ENCODE measurements at regions not wholly inside any gene's neighbourhood (a gene's known extent, or its start where the extent isn't known, plus 50 kb on each side); places are given as distances from the start of the nearest gene placed in this dataset.
"Not testable (repeated sequence)": the region's sequence is repeated elsewhere in the genome, so short reads cannot be mapped to it uniquely, and the experiment has no call there.

DNA sequence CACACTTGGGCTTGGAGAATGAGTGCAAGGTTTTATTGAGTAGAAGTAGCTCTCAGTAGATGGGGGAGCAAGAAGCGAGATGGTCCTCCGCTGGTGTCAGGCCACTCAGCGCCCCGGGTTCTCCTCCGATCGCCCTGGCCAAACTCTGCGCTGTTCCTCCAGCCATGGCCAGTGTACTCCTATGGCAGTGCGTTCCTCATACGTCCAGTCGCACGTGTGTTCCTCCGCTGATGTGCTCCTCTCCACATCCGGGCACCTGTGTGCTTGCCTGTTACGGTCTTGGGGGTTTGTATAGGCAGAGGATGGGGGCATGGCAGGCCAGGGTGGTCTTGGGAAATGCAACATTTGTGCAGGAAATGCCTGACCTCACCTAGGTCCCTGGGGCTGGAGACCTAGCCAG lies 1899.4 kb downstream of the PCDH9 start:
- CTCF ChIA-PET, result no interaction called here

DNA sequence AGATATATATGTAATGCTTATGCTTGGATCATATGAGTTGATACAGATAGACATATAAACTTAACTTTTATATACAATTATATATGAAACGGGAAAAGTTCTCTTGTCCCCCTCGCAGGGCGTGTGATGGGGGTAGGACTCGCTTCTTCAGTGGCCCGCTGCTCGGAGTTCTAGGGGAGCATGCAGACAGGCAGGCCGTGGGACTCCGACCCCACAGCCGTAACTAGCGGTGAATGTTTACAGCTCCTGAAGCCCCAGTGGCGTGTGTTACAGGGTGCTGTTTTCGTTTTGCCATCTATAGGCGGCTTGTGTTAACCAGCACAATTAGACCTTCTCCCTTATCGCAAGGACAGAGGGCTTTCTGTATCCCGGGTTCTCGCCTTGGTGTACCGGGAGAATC lies 1899.8 kb downstream of the PCDH9 start:
- Mint-ChIP-seq H3K36me3 (ENCODE audit: low read depth) (no peaks in the 10 kb centered on the region), H3K27ac (no peak overlapping the region), H3K4me3 (no peak overlapping the region), H3K27me3 (no peaks in the 10 kb centered on the region), H3K9me3 (peaks cover 12% of the 10 kb centered on the region), H3K4me1 (ENCODE audit: low read depth) (no peaks in the 10 kb centered on the region)
- H3K9me3 ChIP-seq (ENCODE audit: control insufficient read depth in 1 of 2, insufficient read depth in 1 of 2, low read length in 2 of 2), result peaks cover 0 to 9% of the 10 kb centered on the region in 2 experiments
- POLR2A ChIA-PET, result no interaction called here
- H3K4me1 ChIP-seq (ENCODE audit: insufficient read depth, low read length), result no peaks in the 10 kb centered on the region
- no peak overlapping the region for H3K4me3 ChIP-seq (ENCODE audit: low read length)
- no peaks in the 10 kb centered on the region for H3K36me3 ChIP-seq (ENCODE audit: insufficient read depth, low read length)
- CTCF ChIA-PET, result no interaction called here
- TF ChIP-seq, protein P1, sequence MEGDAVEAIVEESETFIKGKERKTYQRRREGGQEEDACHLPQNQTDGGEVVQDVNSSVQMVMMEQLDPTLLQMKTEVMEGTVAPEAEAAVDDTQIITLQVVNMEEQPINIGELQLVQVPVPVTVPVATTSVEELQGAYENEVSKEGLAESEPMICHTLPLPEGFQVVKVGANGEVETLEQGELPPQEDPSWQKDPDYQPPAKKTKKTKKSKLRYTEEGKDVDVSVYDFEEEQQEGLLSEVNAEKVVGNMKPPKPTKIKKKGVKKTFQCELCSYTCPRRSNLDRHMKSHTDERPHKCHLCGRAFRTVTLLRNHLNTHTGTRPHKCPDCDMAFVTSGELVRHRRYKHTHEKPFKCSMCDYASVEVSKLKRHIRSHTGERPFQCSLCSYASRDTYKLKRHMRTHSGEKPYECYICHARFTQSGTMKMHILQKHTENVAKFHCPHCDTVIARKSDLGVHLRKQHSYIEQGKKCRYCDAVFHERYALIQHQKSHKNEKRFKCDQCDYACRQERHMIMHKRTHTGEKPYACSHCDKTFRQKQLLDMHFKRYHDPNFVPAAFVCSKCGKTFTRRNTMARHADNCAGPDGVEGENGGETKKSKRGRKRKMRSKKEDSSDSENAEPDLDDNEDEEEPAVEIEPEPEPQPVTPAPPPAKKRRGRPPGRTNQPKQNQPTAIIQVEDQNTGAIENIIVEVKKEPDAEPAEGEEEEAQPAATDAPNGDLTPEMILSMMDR (IDR thresholded peaks at IDR 0.05), result no peak
- intact Hi-C loops (cut with DNase I, micrococcal nuclease), result no loop called here
- H3K27ac ChIP-seq (ENCODE audit: low read depth in 1 of 2, low read length in 2 of 2), result no peak overlapping the region
- DNase-seq (no peak), ATAC-seq (ENCODE audit: poor library complexity) (no peak)
- H3K27me3 ChIP-seq (ENCODE audit: control insufficient read depth in 1 of 2, insufficient read depth in 2 of 2, low read length in 2 of 2), result no peaks in the 10 kb centered on the region

More for the DNA sequence above, 1899.4 kb downstream of the PCDH9 start:
- intact Hi-C loops (cut with DNase I, micrococcal nuclease), result no loop called here
- no peaks in the 10 kb centered on the region for H3K27me3 Mint-ChIP-seq
- Histone ChIP-seq H3K4me3 (ENCODE audit: low read length) (no peak overlapping the region), H3K36me3 (ENCODE audit: insufficient read depth, low read length) (no peaks in the 10 kb centered on the region), H3K9me3 (ENCODE audit: control insufficient read depth in 1 of 2, insufficient read depth in 1 of 2, low read length in 2 of 2) (peaks cover 0 to 9% of the 10 kb centered on the region in 2 experiments), H3K4me1 (ENCODE audit: insufficient read depth, low read length) (no peaks in the 10 kb centered on the region), H3K27me3 (ENCODE audit: control insufficient read depth in 1 of 2, insufficient read depth in 2 of 2, low read length in 2 of 2) (no peaks in the 10 kb centered on the region), H3K27ac (ENCODE audit: low read depth in 1 of 2, low read length in 2 of 2) (no peak overlapping the region)
- TF ChIP-seq, protein P1 (IDR thresholded peaks at IDR 0.05), result no peak
- DNase-seq (no peak), ATAC-seq (ENCODE audit: poor library complexity) (no peak)
- peaks cover 12% of the 10 kb centered on the region for H3K9me3 Mint-ChIP-seq
- H3K36me3 Mint-ChIP-seq (ENCODE audit: low read depth), result no peaks in the 10 kb centered on the region
- H3K4me3 Mint-ChIP-seq, result no peak overlapping the region
- H3K27ac Mint-ChIP-seq, result no peak overlapping the region
- no peaks in the 10 kb centered on the region for H3K4me1 Mint-ChIP-seq (ENCODE audit: low read depth)
- POLR2A ChIA-PET, result no interaction called here

DNA sequence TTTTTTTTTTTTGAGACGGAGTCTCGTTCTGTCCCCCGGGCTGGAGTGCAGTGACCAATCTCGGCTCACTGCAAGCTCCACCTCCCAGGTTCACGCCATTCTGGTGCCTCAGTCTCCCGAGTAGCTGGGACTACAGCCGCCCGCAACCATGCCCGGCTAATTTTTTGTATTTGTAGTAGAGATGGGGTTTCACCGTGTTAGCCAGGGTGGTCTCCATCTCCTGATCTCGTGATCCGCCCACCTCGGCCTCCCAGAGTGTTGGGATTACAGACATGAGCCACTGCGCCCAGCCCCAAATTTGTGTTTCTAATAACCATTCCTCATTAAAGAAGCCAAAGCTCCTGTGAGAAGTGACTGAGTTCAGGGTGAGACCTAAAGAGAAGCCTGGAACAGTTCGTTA lies 1906.9 kb downstream of the PCDH9 start:
- H3K27me3 Mint-ChIP-seq; H3K4me3 Mint-ChIP-seq; H3K4me1 Mint-ChIP-seq (ENCODE audit: low read depth); H3K27ac ChIP-seq (ENCODE audit: low read depth in 1 of 2, low read length in 2 of 2); H3K4me3 ChIP-seq (ENCODE audit: low read length); H3K9me3 ChIP-seq (ENCODE audit: control insufficient read depth in 1 of 2, insufficient read depth in 1 of 2, low read length in 2 of 2); DNase-seq; POLR2A ChIA-PET; H3K27ac Mint-ChIP-seq; H3K27me3 ChIP-seq (ENCODE audit: control insufficient read depth in 1 of 2, insufficient read depth in 2 of 2, low read length in 2 of 2); H3K36me3 Mint-ChIP-seq (ENCODE audit: low read depth); intact Hi-C loops (cut with DNase I, micrococcal nuclease); CTCF ChIA-PET; H3K4me1 ChIP-seq (ENCODE audit: insufficient read depth, low read length); ATAC-seq (ENCODE audit: poor library complexity); H3K36me3 ChIP-seq (ENCODE audit: insufficient read depth, low read length); H3K9me3 Mint-ChIP-seq: not testable (repeated sequence)

DNA sequence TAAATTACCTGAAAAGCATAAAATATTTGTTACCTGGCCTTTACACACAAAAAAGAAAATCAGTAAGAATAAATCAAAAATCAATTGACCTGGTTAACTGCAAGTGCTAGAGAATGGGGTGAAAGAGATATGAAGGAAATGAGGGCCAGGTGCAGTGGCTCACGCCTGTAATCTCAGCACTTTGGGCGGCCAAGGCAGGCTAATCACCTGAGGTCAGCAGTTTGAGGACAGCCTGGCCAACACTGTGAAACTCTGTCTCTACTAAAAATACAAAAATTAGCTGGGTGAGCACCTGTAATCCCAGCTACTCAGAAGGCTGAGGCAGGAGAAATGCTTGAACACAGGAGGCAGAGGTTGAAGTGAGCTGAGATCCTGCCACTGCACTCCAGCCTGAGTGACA lies 1908.7 kb downstream of the PCDH9 start:
- POLR2A ChIA-PET; CTCF ChIA-PET; intact Hi-C loops (cut with DNase I, micrococcal nuclease); H3K4me1 Mint-ChIP-seq (ENCODE audit: low read depth); H3K9me3 ChIP-seq (ENCODE audit: control insufficient read depth in 1 of 2, insufficient read depth in 1 of 2, low read length in 2 of 2); H3K27me3 ChIP-seq (ENCODE audit: control insufficient read depth in 1 of 2, insufficient read depth in 2 of 2, low read length in 2 of 2); H3K4me3 ChIP-seq (ENCODE audit: low read length); H3K36me3 ChIP-seq (ENCODE audit: insufficient read depth, low read length); H3K4me1 ChIP-seq (ENCODE audit: insufficient read depth, low read length); H3K27ac Mint-ChIP-seq; DNase-seq; ATAC-seq (ENCODE audit: poor library complexity); H3K36me3 Mint-ChIP-seq (ENCODE audit: low read depth); H3K9me3 Mint-ChIP-seq; H3K27me3 Mint-ChIP-seq; H3K4me3 Mint-ChIP-seq; H3K27ac ChIP-seq (ENCODE audit: low read depth in 1 of 2, low read length in 2 of 2): not testable (repeated sequence)
